A549 (cell line): ENCODE measurements at regions not wholly inside any gene's neighbourhood (a gene's known extent, or its start where the extent isn't known, plus 50 kb on each side); places are given as distances from the start of the nearest gene placed in this dataset.

ENCODE experiments used
- ATAC-seq, 2 experiments: fragments of 200-7000 bp in 1 of 2; fragments of >200 bp in 1 of 2; cut with Nextera tagmentation in 1 of 2; cut with Tn5 transposase in 1 of 2; 3 replicates each; pipeline versions ENCODE4 v1.8.0 to v1.9.1; 2018 to 2020; ENCODE audit warnings: mild to moderate bottlenecking in 1 of 2, moderate library complexity in 1 of 2
- CTCF ChIA-PET: fragments of 300-600 bp; sonication (Branson Sonifier 250); formaldehyde crosslinking; extraction: SDS; loops from one replicate; lab custom pipeline; 2021; ENCODE audit warnings: antibody characterized with exemption, inconsistent platforms; lab: Yijun Ruan, JAX
- POLR2A ChIA-PET: fragments of 350-600 bp; formaldehyde crosslinking; extraction: SDS; loops from one replicate; lab custom pipeline; 2021; ENCODE audit warnings: antibody characterized with exemption, inconsistent platforms; lab: Yijun Ruan, JAX
- DNase-seq, 2 experiments: peaks; one replicate each; pipeline versions ENCODE4 v3.0.0 to v3.0.0-alpha.2; 2011 to 2016; ENCODE audit warnings: low read depth in 1 of 2, low spot score in 1 of 2
- FAIRE-seq: peaks from 2 replicates; lab custom pipeline; 2011; peaks lifted over from hg19 to GRCh38; lab: Jason Lieb, UNC
- H3K27ac ChIP-seq, 2 experiments: fragments of >200 bp; sonication (Bioruptor Twin); formaldehyde crosslinking; 3 replicates each; pipeline ENCODE4 v1.5.1; 2016 to 2017
- H3K4me1 ChIP-seq: fragments of >200 bp; sonication (Bioruptor Twin); formaldehyde crosslinking; 3 replicates; pipeline ENCODE4 v1.6.1; 2016
- H3K4me2 ChIP-seq: fragments of >200 bp; sonication (Bioruptor Twin); formaldehyde crosslinking; 3 replicates; pipeline ENCODE4 v1.6.1; 2016
- H3K4me3 ChIP-seq: fragments of >200 bp; sonication (Bioruptor Twin); formaldehyde crosslinking; 3 replicates; pipeline ENCODE4 v1.5.1; 2016
- H3K9me3 ChIP-seq: fragments of >200 bp; sonication (Bioruptor Twin); formaldehyde crosslinking; 3 replicates; pipeline ENCODE4 v1.6.1; 2016
- BHLHE40 ChIP-seq: IDR thresholded peaks from 2 replicates; pipeline ENCODE4 v1.6.1; 2012; ENCODE audit warnings: low read depth, low read length, inconsistent platforms
- CBX2 ChIP-seq: fragments of 200-600 bp; sonication (generic); IDR thresholded peaks from 2 replicates; pipeline ENCODE4 v1.6.1; 2016; ENCODE audit warnings: low read depth, mild to moderate bottlenecking, borderline replicate concordance
- CEBPB ChIP-seq, 2 experiments: fragments of >200 bp in 1 of 2; sonication (Bioruptor Twin) in 1 of 2; formaldehyde crosslinking in 1 of 2; IDR thresholded peaks; 2 replicates each; pipeline ENCODE4 v1.6.1; 2012 to 2016
- EHF ChIP-seq: fragments of 250-450 bp; sonication (Bioruptor Pico); IDR thresholded peaks from 2 replicates; pipeline ENCODE4 v1.5.0; 2020; ENCODE audit warnings: mild to moderate bottlenecking
- EP300 ChIP-seq, 2 experiments: fragments of >200 bp; sonication (Bioruptor Twin); formaldehyde crosslinking; IDR thresholded peaks; 2 replicates in 1 of 2; 3 replicates in 1 of 2; pipeline ENCODE4 v1.6.1; 2016 to 2017
- ESRRA ChIP-seq: fragments of 150-350 bp; IDR thresholded peaks from 2 replicates; pipeline ENCODE4 v1.6.1; 2014; ENCODE audit warnings: mild to moderate bottlenecking, low read length, borderline replicate concordance
- FOSL2 ChIP-seq, 2 experiments: fragments of 450-650 bp in 1 of 2; fragments of >200 bp in 1 of 2; sonication (Bioruptor Twin) in 1 of 2; formaldehyde crosslinking; IDR thresholded peaks; 2 replicates each; pipeline versions ENCODE4 v1.5.0 to v1.6.1; 2016 to 2020; ENCODE audit warnings: mild to moderate bottlenecking in 1 of 2, moderate library complexity in 1 of 2
- HOXB5 ChIP-seq: fragments of 250-450 bp; sonication (Bioruptor Pico); IDR thresholded peaks from 2 replicates; pipeline ENCODE4 v1.5.0; 2020; ENCODE audit warnings: mild to moderate bottlenecking, moderate library complexity
- JUN ChIP-seq, 2 experiments: fragments of >200 bp; sonication (Bioruptor Twin); formaldehyde crosslinking; IDR thresholded peaks; 2 replicates in 1 of 2; 3 replicates in 1 of 2; pipeline ENCODE4 v1.6.1; 2016 to 2017
- JUNB ChIP-seq: fragments of >200 bp; sonication (Bioruptor Twin); formaldehyde crosslinking; IDR thresholded peaks from 2 replicates; pipeline ENCODE4 v1.6.1; 2016
- KDM1A ChIP-seq: fragments of 200-600 bp; sonication (generic); IDR thresholded peaks from 2 replicates; pipeline ENCODE4 v1.6.1; 2016; ENCODE audit warnings: low read depth, mild to moderate bottlenecking
- MYC ChIP-seq: IDR thresholded peaks from 2 replicates; pipeline ENCODE4 v1.6.1; 2012; ENCODE audit warnings: mild to moderate bottlenecking, inconsistent platforms, low read length, improper control_type of control experiment, borderline replicate concordance
- NFE2L2 ChIP-seq: fragments of 150-350 bp; conservative IDR thresholded peaks from 2 replicates; pipeline ENCODE4 v1.6.1; 2014; ENCODE audit warnings: low read length
- NR3C1 ChIP-seq: fragments of >200 bp; sonication (Bioruptor Twin); formaldehyde crosslinking; IDR thresholded peaks from 3 replicates; pipeline ENCODE4 v1.6.1; 2017
- PHF8 ChIP-seq: fragments of 200-600 bp; sonication (generic); IDR thresholded peaks from 2 replicates; pipeline ENCODE4 v1.6.1; 2016; ENCODE audit warnings: low read depth, mild to moderate bottlenecking, antibody characterized with exemption, moderate library complexity, borderline replicate concordance
- RCOR1 ChIP-seq: fragments of 150-350 bp; IDR thresholded peaks from 2 replicates; pipeline ENCODE4 v1.6.1; 2014; ENCODE audit warnings: antibody characterized with exemption, low read length, low read depth
- RFX5 ChIP-seq: fragments of 450-650 bp; IDR thresholded peaks from 2 replicates; pipeline ENCODE4 v1.7.1; 2014; ENCODE audit warnings: antibody characterized with exemption, mild to moderate bottlenecking, moderate library complexity
- TFCP2L1 ChIP-seq: fragments of 250-450 bp; sonication (Bioruptor Pico); IDR thresholded peaks from 2 replicates; pipeline ENCODE4 v1.5.0; 2021; ENCODE audit warnings: mild to moderate bottlenecking
- TP53 ChIP-seq: fragments of 250-450 bp; sonication (Bioruptor Pico); IDR thresholded peaks from 2 replicates; pipeline ENCODE4 v1.5.0; 2021; ENCODE audit warnings: mild to moderate bottlenecking, moderate library complexity
- ZFP36 ChIP-seq: fragments of 450-650 bp; IDR thresholded peaks from 2 replicates; pipeline ENCODE4 v1.6.1; 2014; ENCODE audit warnings: borderline replicate concordance; ENCODE audit not compliant: partially characterized antibody
- ZNF302 ChIP-seq: fragments of 250-450 bp; sonication (Bioruptor Pico); IDR thresholded peaks from 2 replicates; pipeline ENCODE4 v1.9.0; 2021; ENCODE audit warnings: inconsistent platforms, mild to moderate bottlenecking, moderate library complexity
- WGBS: methylation state at CpG from one replicate; pipeline ENCODE4 v1.1.6; 2017; ENCODE audit errors: missing lambda C conversion rate; 5-methylcytosine and 5-hydroxymethylcytosine counted together
- TF ChIP-seq, protein P1 (sequence below): fragments of >200 bp; sonication (Bioruptor Twin); formaldehyde crosslinking; IDR thresholded peaks from 2 replicates; pipeline ENCODE4 v1.6.1; 2016
- TF ChIP-seq, protein P2 (sequence below): fragments of >200 bp; sonication (Bioruptor Twin); formaldehyde crosslinking; IDR thresholded peaks from 3 replicates; pipeline ENCODE4 v1.6.1; 2016
- TF ChIP-seq, protein P3 (sequence below): IDR thresholded peaks from 2 replicates; pipeline ENCODE4 v1.6.1; 2012

DNA sequence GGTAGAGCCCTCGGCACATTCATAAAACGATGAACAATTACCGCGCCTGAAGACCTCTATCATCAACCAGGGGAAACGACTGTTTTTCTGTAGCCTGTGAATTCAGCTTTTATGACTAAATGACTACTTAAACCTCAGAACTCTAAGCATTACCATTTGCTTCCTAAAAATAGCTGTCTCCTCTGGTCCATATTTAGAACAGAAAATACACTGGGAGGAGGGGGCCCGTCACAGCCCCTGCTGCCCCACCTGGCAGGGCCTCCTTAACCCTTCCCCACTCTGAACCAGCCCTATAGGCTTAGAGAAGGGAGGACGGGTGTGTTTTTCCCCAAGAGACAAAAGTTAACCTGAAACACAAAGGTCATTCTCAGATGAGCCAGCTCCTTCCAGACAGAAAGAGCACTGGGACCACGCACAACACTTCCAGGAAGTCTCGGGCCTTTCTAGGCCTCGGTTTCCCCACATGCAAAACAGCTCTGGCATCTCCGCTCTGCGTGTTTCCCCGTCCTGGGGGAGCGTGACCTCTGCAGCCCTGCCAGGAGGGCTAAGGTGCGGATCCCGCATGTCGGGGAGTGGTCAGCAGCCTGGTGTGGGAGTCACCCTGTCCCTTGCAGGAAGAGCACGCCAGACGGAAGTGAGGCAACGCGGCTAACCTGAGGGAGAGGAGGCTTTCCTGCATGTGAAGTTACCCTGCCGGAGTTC, 193.9 kb downstream of the DLL1 start:
- ChIA-PET POLR2A (no interaction called here), CTCF (interaction anchor here (0.6 kb wide), 1 partner anchor 249 kb away, joined by 3 read pairs; no protein-coding TSS in a partner anchor)
- no peak for TF ChIP-seq NR3C1
- no peak for TF ChIP-seq HOXB5 (CRISPR knock-in tag)
- no peak for TF ChIP-seq NFE2L2
- TF ChIP-seq CEBPB (IDR thresholded peaks at IDR 0.05): no peak
- no peak for TF ChIP-seq RCOR1
- no peak for TF ChIP-seq BHLHE40
- no peak for TF ChIP-seq CBX2
- TF ChIP-seq EP300 (IDR thresholded peaks at IDR 0.05): no peak
- TF ChIP-seq, protein P1, sequence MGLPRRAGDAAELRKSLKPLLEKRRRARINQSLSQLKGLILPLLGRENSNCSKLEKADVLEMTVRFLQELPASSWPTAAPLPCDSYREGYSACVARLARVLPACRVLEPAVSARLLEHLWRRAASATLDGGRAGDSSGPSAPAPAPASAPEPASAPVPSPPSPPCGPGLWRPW: no peak
- TF ChIP-seq, protein P2, sequence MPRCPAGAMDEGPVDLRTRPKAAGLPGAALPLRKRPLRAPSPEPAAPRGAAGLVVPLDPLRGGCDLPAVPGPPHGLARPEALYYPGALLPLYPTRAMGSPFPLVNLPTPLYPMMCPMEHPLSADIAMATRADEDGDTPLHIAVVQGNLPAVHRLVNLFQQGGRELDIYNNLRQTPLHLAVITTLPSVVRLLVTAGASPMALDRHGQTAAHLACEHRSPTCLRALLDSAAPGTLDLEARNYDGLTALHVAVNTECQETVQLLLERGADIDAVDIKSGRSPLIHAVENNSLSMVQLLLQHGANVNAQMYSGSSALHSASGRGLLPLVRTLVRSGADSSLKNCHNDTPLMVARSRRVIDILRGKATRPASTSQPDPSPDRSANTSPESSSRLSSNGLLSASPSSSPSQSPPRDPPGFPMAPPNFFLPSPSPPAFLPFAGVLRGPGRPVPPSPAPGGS: no peak
- TF ChIP-seq ESRRA: no peak
- no peak for TF ChIP-seq JUNB
- no peak for TF ChIP-seq ZNF302
- TF ChIP-seq TP53 (CRISPR knock-in tag): no peak
- TF ChIP-seq, all 56 proteins: peak for 0
- 28% methylated on average over 10 of the region's 22 CpGs for WGBS
- H3K4me2 ChIP-seq: no peak overlapping the region
- no peak for ATAC-seq
- no peak for DNase-seq
- no peak for FAIRE-seq
- no peak overlapping the region for H3K4me3 ChIP-seq
- H3K9me3 ChIP-seq: no peaks in the 10 kb centered on the region
- no peak overlapping the region for H3K27ac ChIP-seq
- no peaks in the 10 kb centered on the region for H3K4me1 ChIP-seq

DNA sequence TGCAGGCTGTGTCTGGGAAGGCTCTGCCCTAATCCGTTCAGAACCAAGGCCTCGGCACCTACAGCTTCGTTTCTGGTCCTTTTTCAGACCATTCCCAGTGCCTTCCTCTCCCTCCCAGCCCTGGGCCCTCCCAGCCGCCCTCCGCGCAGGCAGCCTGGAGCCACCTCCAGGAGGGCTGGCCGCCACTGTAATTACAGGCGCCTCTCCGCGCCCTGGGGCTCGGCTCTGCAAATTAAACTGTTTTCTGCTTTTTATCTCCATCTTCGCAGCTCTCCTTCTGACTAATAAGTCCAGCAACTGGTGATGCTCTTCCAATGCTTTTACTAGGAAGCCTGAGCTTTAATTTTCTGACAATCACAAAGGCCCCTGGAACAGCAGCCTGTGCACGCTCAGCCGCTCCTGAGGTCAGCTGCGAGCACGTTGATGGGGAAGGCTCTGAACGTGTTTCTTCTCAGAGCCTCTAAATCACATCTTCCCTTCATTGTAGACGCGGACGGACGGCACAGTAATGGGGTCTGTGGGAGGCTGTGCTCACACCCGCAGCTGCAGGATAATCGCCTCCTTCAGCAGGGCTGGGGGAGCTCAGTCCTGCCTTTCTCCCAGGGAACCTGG, 194.6 kb downstream of the DLL1 start:
- no peak for FAIRE-seq
- Histone ChIP-seq H3K4me3 (no peak overlapping the region), H3K27ac (no peak overlapping the region), H3K9me3 (no peaks in the 10 kb centered on the region), H3K4me1 (no peaks in the 10 kb centered on the region), H3K4me2 (no peak overlapping the region)
- no peak for DNase-seq
- TF ChIP-seq EHF (CRISPR knock-in tag) (no peak), CEBPB (IDR thresholded peaks at IDR 0.05) (no peak), ZNF302 (no peak), MYC (no peak), PHF8 (no peak), RFX5 (no peak), ZFP36 (no peak), JUN (IDR thresholded peaks at IDR 0.05) (no peak), CBX2 (no peak), KDM1A (no peak), FOSL2 (IDR thresholded peaks at IDR 0.05) (no peak), FOSL2 (CRISPR knock-in tag; IDR thresholded peaks at IDR 0.05) (no peak), TFCP2L1 (CRISPR knock-in tag) (no peak)
- TF ChIP-seq, protein P3, sequence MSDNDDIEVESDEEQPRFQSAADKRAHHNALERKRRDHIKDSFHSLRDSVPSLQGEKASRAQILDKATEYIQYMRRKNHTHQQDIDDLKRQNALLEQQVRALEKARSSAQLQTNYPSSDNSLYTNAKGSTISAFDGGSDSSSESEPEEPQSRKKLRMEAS: no peak
- TF ChIP-seq, protein P2: no peak
- ATAC-seq: no peak
- ChIA-PET CTCF (interaction anchor here (0.6 kb wide), 1 partner anchor 250 kb away, joined by 3 read pairs; no protein-coding TSS in a partner anchor), POLR2A (no interaction called here)
- 68% methylated on average over 17 of the region's 23 CpGs for WGBS
